SW 1271 (cell line): ENCODE measurements at regions not wholly inside any gene's neighbourhood (a gene's known extent, or its start where the extent isn't known, plus 50 kb on each side); places are given as distances from the start of the nearest gene placed in this dataset.

Experiments
- DNase-seq, 2 experiments: peaks; one replicate each; lab custom pipeline; 2025; lab: John Stamatoyannopoulos, UW

DNA sequence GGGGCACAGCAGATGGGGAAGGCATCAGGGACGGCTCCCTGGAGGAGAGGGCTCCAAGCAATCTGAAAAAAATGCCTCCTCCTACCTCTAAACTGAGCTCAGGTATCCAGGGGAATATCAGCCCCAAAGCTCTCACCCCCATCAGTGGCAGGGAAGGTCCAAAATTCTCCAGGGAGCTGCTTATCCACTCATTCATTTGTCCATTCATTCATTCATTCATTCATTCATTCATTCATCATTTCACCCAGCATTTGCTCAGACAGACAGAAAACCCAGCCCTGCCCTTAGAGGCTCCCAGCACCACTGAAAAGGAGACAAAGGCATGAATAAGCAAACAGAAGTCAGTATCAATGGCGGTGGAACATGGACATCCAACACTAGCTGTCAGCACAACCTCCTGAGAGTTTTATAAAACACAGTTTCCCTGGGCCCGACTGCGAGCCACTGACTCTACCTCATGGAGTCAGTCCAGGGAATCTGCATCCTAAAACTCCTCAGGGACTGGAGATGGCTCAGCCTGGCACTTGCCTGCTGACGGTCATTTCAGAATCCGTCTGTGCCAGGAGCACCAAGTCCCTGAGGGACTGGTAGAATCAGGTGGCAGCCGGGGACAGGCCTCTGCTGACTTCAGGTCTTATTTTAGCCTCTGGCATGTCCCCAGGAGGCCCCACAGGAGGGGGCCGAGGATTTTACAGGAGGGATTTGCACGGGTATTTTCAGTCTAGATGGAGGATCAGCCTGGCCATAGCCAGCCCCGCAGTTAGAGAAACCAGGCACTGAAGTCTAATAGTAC is 164.6 kb downstream of the MN1 start:
- no peak for DNase-seq

DNA sequence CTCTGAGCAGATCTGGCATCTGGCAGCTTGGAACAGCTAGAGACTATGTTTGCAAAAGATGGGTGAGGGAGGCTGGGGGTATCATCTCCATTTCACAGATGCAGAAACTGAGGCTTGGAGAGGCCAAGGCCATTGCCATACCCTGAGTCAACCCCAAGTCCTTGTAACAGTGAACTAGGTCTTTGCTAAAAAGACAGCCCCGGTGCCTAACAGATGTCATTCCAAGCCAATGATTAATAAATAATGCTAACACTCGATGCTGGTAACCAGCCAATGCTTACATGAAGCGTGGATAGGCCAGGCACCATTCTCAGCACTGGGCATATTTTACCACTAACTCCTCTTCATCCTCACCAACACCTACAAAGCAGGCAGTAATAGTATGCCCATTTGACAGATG is 164.0 kb downstream of the MN1 start:
- no peak for DNase-seq

DNA sequence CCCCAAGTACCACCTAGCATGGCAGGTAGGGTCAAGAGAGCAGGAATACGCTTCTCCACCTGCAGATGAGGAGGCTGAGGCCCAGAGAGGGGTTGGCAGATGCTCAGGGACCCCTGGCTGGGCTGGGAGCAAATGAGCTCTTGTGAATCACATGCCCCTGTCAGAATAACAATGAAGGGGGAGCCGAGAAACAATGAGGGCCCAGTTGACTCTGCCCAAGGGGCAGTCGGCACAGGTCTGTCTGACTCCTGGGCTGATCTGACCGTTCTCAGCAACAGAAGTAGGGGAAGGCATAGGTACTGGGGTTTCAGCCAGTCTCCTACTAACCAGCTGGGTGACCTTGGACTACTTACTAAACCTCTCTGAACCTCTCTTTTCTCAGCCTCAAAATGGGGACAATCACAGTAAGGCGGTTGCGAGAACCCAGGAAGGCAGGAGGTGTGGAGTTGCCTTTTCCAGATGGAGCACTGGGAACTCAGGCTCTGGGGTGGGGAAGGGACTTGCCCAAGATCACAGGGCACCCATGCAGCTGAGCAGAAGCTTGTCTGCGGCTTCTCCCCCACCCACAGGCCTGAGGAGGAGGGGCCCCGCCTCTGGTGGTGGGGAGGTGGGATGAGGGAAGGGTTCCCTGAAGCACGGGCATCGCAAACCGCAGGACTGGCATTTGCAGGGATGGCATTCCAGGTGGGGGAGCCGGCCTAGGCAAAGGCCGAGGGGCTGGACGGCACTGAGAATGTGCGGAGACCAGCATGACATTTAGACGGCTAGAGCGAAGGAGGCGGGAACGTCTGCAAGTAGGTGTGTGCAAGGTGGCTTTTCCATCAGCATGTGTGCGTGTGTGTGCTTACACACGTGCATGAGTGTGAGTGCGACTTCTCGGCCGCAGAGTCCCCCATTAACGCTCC is 163.0 kb downstream of the MN1 start:
- DNase-seq = no peak

DNA sequence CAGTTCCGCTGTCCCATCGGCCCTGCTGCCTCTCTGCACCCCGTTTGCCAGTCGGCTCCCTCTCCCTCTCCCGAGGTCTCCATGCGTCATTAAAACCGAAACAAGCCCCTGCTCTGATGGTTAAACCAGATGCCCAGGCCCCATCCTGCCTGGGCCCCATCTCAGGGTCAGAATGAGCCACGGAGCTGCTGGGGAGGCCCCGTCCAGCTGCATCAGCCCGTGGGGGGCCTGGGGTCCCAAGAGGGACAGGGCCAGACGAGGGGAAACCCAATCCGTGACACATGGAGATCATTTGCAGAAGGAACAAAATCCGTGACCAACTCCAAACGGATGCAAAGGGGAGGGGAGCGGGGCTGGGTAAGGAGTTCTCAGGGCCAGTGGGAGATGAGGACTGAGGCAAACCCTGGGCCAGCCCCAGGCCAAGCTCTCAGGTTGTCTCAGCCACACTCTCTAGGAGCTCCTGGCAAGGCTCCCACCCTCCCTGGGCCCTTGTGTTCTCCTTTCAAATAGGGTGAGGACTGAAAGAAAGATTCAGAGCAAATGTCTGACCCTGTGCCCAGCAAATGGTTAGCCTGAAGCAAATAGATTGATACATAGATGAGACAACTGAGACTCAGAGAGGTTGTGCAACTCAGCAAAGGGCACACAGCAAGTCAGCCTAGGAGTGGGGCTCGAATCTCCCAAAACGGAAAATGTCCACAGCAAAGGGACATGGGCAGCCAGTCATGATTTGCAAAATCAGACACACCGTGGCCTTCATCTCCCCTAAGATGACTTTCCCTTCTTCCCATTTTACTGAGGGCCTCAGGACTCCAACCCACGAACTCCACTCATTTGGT is 162.1 kb downstream of the MN1 start:
- DNase-seq = no peak

DNA sequence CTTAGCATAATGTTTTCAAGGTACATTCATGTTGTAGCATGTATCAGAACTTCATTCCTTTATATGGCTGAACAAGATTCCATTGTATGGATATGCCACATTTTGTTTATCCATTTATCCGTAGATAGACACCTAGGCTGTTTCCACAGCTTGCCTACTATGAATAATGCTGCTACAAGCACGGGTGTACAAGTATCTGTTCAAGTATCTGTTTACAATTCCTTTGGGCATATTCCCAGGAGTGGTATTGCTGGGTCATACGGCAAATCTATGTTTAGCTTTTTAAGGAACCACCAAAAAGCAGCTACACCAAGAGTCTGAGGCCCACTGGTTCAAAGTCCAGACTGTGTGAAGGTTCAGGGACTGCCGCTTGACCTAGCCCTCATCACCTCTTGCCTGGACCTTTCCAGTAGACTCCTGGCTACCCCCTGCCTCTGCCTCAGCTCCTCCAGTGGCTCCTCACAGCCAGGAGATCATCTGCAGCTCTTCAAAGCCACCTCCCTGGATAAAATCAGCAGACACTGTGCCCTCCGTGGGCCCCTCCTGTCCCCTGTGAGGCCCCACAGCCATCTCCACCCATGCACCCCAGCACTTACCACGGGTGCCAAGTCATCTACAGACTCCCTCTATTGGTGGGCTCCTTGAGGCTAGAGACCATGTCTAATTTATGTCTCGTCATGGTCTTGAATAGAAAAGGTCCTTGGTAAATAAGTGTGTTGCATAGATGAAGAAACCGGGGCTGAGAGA is 160.3 kb downstream of the MN1 start:
- DNase-seq = no peak

DNA sequence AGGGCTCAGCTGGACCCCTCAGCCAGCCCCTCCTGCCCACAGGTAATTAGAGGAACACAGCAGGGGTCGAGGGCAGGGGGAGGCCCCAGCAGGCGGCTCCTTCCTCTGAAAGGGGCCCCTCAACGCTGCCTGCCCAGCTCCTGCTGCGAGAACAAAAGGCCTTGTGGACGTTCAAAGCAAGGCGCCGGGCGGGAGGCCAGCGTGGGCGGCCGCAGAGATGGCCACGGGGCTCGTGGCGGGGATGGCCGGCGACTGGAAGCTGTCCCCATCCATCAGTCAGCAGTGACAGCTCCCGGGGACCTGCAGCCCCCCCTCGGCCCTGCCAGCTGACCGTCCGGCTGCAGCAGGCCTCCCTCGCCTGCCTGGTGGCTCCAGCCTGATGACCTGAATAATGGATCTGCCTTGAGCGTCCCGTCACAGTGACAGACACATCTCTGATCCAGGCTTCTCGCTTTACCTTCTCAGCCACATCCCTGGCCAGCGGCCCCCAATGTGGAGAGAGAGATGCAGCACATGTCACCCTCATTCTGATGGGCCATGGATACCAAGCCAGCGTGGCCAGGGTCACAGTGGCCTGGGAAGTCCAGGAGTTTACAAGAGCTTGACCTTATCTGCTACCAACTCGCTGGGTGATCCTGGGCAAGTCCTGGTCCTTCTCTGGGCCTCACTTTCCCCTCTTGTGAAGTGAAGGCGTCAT is 159.3 kb downstream of the MN1 start:
- no peak for DNase-seq

DNA sequence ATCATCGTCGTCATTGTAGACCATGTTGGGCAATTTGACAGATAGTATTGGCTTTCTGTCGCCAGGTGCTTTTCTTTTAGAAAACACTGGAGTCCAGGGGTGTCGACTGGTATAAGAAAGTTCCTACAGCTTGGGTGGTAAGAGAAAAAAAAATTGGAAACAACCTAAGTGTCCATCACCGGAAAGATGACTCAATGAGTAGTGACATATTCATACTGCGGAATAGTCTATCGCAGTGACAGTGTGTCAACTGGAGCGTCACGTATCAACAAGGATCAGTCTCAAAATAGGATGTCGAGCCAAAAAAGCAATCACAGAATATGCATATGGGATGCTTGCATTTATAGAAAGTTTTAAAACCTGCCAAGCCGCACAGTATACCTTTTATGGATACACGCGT is 157.6 kb downstream of the MN1 start:
- no peak for DNase-seq

DNA sequence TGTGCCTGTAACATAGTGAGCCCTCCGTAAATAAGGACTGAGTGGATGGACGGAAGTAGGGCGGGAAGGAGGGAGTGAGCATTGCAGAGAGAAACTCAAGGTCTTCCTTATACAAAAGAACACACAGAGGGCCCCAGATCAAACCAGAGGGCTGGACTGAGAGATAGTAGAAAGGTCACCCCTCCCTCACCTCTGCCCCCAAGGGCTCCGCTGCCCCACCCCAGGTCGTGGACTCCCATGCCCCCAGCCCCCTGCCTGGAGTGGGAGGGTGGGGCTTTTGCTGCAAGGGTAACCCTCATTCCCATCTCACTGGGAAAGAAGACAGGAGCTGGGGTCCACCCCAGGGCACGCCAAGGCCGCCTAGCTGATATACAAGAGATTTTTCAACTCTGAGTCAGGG is 157.0 kb downstream of the MN1 start:
- no peak for DNase-seq

DNA sequence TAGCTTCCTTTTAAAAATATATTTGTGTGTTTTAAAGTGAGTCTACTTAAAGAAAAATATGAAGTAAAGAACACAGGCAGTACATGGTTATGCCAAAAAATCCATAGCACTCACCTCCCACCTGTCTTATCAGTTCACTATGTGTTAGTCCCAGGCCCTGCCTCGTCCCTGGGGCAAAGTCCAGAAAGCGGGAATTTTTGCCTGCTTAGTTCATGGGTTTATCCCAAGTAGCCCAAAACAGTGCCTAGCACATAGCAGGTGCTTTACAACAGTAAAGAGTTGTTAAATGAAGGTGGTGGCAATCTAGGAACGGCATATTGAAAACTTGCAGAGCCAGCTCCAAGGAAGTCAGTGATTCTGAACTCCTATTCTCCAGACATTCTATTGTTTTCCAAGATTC is 154.0 kb downstream of the MN1 start:
- no peak for DNase-seq

DNA sequence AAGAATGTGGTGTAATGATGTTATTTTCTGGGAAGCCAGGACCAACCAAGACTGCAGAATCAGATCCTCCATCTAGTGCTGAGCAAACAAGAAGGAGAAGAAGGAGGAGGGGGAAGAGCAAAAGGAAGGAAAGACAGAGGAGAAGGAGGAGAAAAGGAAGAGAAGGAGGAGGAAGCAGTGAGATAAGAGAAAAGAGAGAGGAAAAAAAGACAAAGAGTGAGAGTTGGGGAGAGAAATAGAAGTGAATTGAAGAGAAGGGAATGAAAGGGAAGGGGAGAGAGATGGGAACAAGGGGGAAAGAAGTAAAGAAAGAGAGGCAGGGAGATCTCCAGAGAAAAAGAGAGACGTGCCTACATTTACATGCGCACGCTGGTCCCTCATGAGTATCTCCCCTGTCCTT is 153.5 kb downstream of the MN1 start:
- no peak for DNase-seq

DNA sequence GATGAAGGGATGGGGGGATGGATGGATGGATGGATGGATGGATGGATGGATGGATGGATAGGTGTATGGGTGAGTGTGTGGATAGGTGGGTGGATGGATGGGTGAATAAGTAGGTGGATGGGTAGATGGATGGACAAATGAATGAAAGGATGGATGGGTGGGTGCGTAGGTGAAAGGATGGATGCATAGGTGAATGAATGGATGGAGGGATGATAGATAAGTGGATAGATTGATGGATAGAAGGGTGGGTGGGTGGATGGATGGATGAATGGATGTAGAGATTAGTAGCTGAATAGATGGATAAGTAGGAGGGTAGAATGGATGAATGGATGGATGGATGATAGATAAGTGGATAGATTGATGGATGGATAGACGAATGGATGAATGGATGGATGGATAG is 152.7 kb downstream of the MN1 start:
- no peak for DNase-seq

DNA sequence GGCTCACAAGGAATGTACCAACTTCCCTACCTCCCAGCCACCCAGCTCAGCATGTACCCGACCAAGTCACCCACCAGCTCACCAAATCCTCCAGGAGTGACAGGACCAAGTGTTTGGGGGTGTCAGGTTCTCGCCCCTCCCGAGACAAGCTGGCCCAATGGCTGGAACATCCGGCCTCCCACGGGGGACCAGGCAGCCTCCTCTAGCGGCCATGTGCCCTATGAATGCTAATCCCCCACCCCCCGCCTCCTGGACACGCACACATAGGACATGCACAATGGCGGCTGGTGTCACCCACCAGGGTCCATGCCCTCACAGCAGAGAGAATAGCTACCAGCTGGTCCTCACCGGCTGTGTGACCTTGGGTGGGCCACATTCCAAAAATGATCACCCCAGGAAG is 151.0 kb downstream of the MN1 start:
- DNase-seq = no peak

DNA sequence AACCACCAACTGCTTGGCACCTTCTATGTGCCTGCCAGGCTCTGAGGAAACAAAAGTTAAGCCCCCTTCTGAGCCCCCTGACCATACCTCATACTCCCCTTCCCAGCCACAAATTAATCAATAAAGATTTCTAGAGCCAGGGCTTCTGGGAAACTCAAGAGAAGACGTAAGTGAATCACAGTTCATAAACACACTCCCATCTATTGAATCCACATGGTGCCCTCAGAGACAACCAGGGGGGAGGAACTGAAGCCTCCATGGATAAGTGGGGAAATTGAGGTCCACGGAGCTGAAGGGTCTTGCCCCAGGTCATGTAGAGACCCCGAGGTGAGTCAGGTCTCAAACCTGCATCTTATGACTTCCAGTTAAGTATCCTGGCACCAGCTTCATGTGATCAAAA is 150.6 kb downstream of the MN1 start:
- no peak for DNase-seq

DNA sequence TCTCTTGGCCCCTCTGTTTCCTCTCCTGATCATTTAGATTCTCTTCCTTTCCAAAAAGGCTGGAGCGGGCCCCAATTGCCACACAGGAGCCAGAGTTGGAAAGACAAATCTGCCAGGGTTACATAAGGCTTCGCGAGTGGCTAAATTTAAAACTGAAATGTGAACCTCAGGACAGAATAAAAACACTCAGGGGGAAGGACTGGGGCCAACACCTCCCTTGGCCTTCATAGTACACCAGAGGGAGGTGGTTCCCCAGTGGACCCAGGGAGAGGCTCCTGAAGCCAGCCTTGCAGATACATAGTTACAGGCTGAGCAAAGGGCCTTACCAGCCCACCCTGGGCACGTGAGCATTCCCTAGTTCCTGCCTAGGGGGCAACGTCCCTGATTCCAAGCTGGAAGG is 150.1 kb downstream of the MN1 start:
- no peak for DNase-seq

DNA sequence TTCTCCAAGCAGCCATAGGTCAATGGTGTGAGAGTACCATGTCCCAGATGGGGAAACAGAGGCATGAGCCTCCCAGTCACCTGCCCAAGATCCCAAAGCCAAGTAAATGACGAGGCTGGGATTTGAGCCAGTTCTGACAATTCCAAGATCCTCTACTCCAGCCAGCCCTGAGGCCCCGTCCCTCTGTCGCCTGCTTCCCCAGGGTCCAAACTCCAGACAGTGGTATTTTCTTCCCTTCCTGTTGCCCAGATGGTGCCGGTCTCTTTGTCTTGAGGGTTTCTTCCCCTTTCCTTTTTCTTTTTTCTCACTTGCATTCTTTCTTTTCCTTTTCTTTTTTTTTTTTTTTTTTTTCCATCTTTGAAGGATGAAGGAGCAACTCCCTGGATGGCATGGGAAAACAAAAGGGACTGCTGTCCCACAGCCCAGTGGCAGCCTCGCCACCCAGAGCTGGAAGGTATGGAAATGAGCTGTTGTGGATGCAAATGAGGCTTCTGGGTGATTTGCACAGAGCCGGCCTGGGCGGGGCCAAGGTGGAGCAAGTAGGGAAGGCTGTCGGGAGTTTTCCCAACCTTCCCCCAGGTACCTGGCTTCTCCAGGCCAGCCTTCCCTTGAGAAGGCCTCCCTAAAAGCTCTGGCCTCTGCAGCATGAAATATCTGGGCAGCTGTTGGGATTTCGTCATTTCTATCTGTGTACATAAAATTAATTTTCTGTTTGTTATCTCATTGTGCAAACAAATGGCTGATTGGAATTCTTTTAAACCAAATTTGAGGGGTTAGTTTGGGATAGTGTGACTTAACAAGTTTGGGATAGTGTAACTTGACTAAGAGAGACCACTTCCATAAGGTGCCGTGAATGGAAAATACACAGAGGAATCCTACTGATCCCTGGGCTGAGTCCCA is 146.8 kb downstream of the MN1 start:
- DNase-seq = no peak

DNA sequence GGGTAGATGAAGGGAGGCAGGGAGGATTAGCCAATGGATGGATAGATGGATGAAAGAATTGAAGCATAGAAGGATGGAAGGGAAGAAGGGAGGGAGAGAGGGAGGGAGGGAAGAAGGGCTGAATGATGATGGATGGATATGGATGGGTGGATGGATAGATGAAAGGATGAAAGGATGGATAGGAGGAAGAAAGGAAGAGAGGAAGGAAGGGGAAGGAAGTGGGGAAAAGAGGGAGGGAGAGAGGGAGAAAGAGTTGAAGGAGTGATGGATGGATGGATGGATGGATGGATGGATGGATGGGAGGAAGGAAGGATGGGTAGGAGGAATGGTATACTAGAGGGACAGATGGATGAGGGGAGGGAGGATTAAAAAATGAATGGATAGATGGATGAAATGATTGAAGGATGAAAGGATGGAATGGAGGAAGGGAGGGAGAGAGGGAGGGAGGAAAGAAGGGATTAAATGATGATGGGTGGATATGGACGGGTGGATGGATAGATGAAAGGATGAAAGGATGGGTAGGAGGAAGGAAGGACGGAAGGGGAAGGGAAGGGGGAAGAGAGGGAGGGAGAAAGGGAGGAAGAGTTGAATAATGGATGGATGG is 145.9 kb downstream of the MN1 start:
- no peak for DNase-seq

DNA sequence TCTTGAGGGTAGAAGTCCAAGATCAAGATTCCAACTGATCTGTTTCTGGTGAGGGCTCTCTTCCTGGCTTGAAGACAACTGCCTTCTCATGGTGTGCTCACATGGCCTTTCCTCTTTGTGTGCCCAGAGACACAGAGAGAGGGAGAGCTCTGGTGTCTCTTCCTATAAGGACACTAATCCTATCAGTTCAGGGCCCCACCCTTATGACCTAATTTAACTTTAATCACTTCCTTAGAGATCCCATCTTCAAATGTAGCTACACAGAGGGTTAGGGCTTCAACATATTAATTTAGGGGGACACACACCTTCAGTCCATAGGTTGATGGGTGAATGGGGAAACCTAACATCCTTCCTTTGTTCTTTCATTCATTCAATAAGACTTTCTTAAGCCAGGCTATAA is 144.6 kb downstream of the MN1 start:
- DNase-seq = no peak

DNA sequence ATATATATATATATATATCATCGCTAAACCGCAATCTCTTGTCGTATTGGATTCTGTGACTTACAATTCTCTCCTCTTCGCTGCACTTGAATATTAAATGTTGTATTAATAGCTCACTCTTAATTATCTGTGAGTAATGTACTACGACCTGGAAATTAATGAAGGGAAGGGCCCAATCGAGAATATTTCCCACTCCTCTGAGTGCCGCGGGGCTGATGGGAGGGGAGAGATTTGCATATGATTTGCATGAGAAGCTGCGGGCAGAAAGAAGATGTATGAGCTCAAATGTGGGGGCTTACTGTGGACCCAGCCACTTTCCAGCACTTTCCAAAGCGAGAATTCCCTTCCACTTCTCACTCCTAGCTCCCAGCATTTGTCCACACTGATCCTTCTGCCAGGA is 141.2 kb downstream of the MN1 start:
- no peak for DNase-seq
